Stomach (tissue), 4 donors: ENCODE measurements at regions not wholly inside any gene's neighbourhood (a gene's known extent, or its start where the extent isn't known, plus 50 kb on each side); places are given as distances from the start of the nearest gene placed in this dataset.

ENCODE experiments used
- POLR2A ChIP-seq, 4 donors: fragments of 450-650 bp; IDR thresholded peaks; one replicate each; pipeline ENCODE4 v1.6.1; 2016; ENCODE audit warnings: antibody characterized with exemption in 4 of 4, control low read depth in 2 of 4, mild to moderate bottlenecking in 1 of 4, moderate library complexity in 1 of 4
- POLR2AphosphoS5 ChIP-seq, 3 donors: sonication (generic); formaldehyde crosslinking; IDR thresholded peaks; one replicate each; pipeline ENCODE4 v1.6.1; 2016; ENCODE audit warnings: antibody characterized with exemption in 3 of 3
- TF ChIP-seq, protein P1 (sequence below), 7 experiments: fragments of 450-650 bp in 4 of 7; fragments of 200-600 bp in 3 of 7; sonication (generic) in 3 of 7; IDR thresholded peaks; one replicate each; pipeline ENCODE4 v1.5.1; 2016 to 2019; ENCODE audit warnings: antibody characterized with exemption in 7 of 7, control low read depth in 2 of 7, mild to moderate bottlenecking in 1 of 7

GRCh38 chr5:135229679-135230132, 169.3 kb downstream of the MACROH2A1 start:
- TF ChIP-seq, protein P1, sequence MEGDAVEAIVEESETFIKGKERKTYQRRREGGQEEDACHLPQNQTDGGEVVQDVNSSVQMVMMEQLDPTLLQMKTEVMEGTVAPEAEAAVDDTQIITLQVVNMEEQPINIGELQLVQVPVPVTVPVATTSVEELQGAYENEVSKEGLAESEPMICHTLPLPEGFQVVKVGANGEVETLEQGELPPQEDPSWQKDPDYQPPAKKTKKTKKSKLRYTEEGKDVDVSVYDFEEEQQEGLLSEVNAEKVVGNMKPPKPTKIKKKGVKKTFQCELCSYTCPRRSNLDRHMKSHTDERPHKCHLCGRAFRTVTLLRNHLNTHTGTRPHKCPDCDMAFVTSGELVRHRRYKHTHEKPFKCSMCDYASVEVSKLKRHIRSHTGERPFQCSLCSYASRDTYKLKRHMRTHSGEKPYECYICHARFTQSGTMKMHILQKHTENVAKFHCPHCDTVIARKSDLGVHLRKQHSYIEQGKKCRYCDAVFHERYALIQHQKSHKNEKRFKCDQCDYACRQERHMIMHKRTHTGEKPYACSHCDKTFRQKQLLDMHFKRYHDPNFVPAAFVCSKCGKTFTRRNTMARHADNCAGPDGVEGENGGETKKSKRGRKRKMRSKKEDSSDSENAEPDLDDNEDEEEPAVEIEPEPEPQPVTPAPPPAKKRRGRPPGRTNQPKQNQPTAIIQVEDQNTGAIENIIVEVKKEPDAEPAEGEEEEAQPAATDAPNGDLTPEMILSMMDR (IDR thresholded peaks at IDR 0.05) = no peak
- no peak for TF ChIP-seq POLR2AphosphoS5 (IDR thresholded peaks at IDR 0.05)
- no peak for TF ChIP-seq POLR2A (IDR thresholded peaks at IDR 0.05)
